Rectal smooth muscle tissue (tissue), 1 donor: ENCODE measurements at regions not wholly inside any gene's neighbourhood (a gene's known extent, or its start where the extent isn't known, plus 50 kb on each side); places are given as distances from the start of the nearest gene placed in this dataset.

Source experiments
- H3K27ac ChIP-seq: one replicate; pipeline ENCODE4 v1.7.0; 2013; ENCODE audit warnings: low read depth, low read length, inconsistent platforms
- H3K27me3 ChIP-seq: one replicate; pipeline ENCODE4 v1.7.0; 2013; ENCODE audit warnings: low read length; ENCODE audit not compliant: control insufficient read depth, insufficient read depth
- H3K36me3 ChIP-seq: one replicate; pipeline ENCODE4 v1.7.0; 2013; ENCODE audit warnings: low read length; ENCODE audit not compliant: control insufficient read depth, insufficient read depth
- H3K4me1 ChIP-seq: one replicate; pipeline ENCODE4 v1.7.0; 2013; ENCODE audit warnings: low read length; ENCODE audit not compliant: control insufficient read depth, insufficient read depth
- H3K4me3 ChIP-seq: one replicate; pipeline ENCODE4 v1.7.0; 2013; ENCODE audit warnings: low read length
- H3K9ac ChIP-seq: one replicate; pipeline ENCODE4 v1.7.0; 2013; ENCODE audit warnings: low read length

GRCh38 chr20:24283186-24283585 is 186.2 kb upstream of the SYNDIG1 start:
- Histone ChIP-seq H3K27me3 (no peaks in the 10 kb centered on the region), H3K4me1 (no peaks in the 10 kb centered on the region), H3K27ac (no peak overlapping the region), H3K4me3 (no peak overlapping the region), H3K36me3 (no peaks in the 10 kb centered on the region), H3K9ac (no peak overlapping the region)

GRCh38 chr20:24277196-24277595 is 192.2 kb upstream of the SYNDIG1 start:
- H3K9ac ChIP-seq: no peak overlapping the region
- no peak overlapping the region for H3K4me3 ChIP-seq
- no peak overlapping the region for H3K27ac ChIP-seq
- H3K4me1 ChIP-seq: no peaks in the 10 kb centered on the region
- H3K27me3 ChIP-seq: no peaks in the 10 kb centered on the region
- H3K36me3 ChIP-seq: no peaks in the 10 kb centered on the region

- H3K4me3 ChIP-seq: no peak overlapping the region
- H3K9ac ChIP-seq: no peak overlapping the region
- H3K36me3 ChIP-seq: no peaks in the 10 kb centered on the region
- no peak overlapping the region for H3K27ac ChIP-seq
- no peaks in the 10 kb centered on the region for H3K4me1 ChIP-seq
- no peaks in the 10 kb centered on the region for H3K27me3 ChIP-seq
Measured at GRCh38 chr20:24275946-24276705, 193.3 kb upstream of the SYNDIG1 start.

GRCh38 chr20:24273251-24273650 is 196.2 kb upstream of the SYNDIG1 start:
- H3K4me3 ChIP-seq: no peak overlapping the region
- no peak overlapping the region for H3K9ac ChIP-seq
- H3K27me3 ChIP-seq: no peaks in the 10 kb centered on the region
- H3K36me3 ChIP-seq: no peaks in the 10 kb centered on the region
- H3K4me1 ChIP-seq: no peaks in the 10 kb centered on the region
- H3K27ac ChIP-seq: no peak overlapping the region

- H3K4me1 ChIP-seq: peaks cover 5% of the 10 kb centered on the region
- no peak overlapping the region for H3K27ac ChIP-seq
- H3K4me3 ChIP-seq: no peak overlapping the region
- H3K27me3 ChIP-seq: no peaks in the 10 kb centered on the region
- no peaks in the 10 kb centered on the region for H3K36me3 ChIP-seq
- no peak overlapping the region for H3K9ac ChIP-seq
Measured at GRCh38 chr20:24261351-24261750, 208.1 kb upstream of the SYNDIG1 start.

- H3K27me3 ChIP-seq: no peaks in the 10 kb centered on the region
- H3K36me3 ChIP-seq: no peaks in the 10 kb centered on the region
- H3K4me3 ChIP-seq: no peak overlapping the region
- H3K9ac ChIP-seq: no peak overlapping the region
- peaks cover 5% of the 10 kb centered on the region for H3K4me1 ChIP-seq
- no peak overlapping the region for H3K27ac ChIP-seq
Measured at GRCh38 chr20:24257171-24257570, 212.3 kb upstream of the SYNDIG1 start.

- Histone ChIP-seq H3K27ac (no peak overlapping the region), H3K27me3 (no peaks in the 10 kb centered on the region), H3K4me1 (peaks cover 4% of the 10 kb centered on the region), H3K4me3 (no peak overlapping the region), H3K36me3 (no peaks in the 10 kb centered on the region), H3K9ac (no peak overlapping the region)
Measured at GRCh38 chr20:24256307-24256706, 213.1 kb upstream of the SYNDIG1 start.

GRCh38 chr20:24254480-24254879 is 214.9 kb upstream of the SYNDIG1 start:
- H3K4me1 ChIP-seq: no peaks in the 10 kb centered on the region
- H3K4me3 ChIP-seq: no peak overlapping the region
- no peak overlapping the region for H3K9ac ChIP-seq
- H3K36me3 ChIP-seq: no peaks in the 10 kb centered on the region
- H3K27me3 ChIP-seq: no peaks in the 10 kb centered on the region
- H3K27ac ChIP-seq: no peak overlapping the region

- Histone ChIP-seq H3K36me3 (no peaks in the 10 kb centered on the region), H3K4me1 (no peaks in the 10 kb centered on the region), H3K4me3 (no peak overlapping the region), H3K27ac (no peak overlapping the region), H3K9ac (no peak overlapping the region), H3K27me3 (no peaks in the 10 kb centered on the region)
Measured at GRCh38 chr20:24253321-24253720, 216.1 kb upstream of the SYNDIG1 start.

GRCh38 chr20:24245094-24245493 is 224.3 kb upstream of the SYNDIG1 start:
- no peaks in the 10 kb centered on the region for H3K27me3 ChIP-seq
- no peak overlapping the region for H3K4me3 ChIP-seq
- H3K27ac ChIP-seq: no peak overlapping the region
- no peaks in the 10 kb centered on the region for H3K4me1 ChIP-seq
- H3K9ac ChIP-seq: no peak overlapping the region
- H3K36me3 ChIP-seq: no peaks in the 10 kb centered on the region

- no peak overlapping the region for H3K9ac ChIP-seq
- H3K27me3 ChIP-seq: no peaks in the 10 kb centered on the region
- no peaks in the 10 kb centered on the region for H3K4me1 ChIP-seq
- no peak overlapping the region for H3K27ac ChIP-seq
- no peaks in the 10 kb centered on the region for H3K36me3 ChIP-seq
- H3K4me3 ChIP-seq: no peak overlapping the region
Measured at GRCh38 chr20:24242763-24243162, 226.7 kb upstream of the SYNDIG1 start.

GRCh38 chr20:24241466-24241865 is 228.0 kb upstream of the SYNDIG1 start:
- H3K4me1 ChIP-seq: no peaks in the 10 kb centered on the region
- H3K36me3 ChIP-seq: no peaks in the 10 kb centered on the region
- H3K27ac ChIP-seq: no peak overlapping the region
- H3K27me3 ChIP-seq: no peaks in the 10 kb centered on the region
- no peak overlapping the region for H3K4me3 ChIP-seq
- H3K9ac ChIP-seq: no peak overlapping the region

- Histone ChIP-seq H3K9ac (no peak overlapping the region), H3K4me1 (no peaks in the 10 kb centered on the region), H3K27me3 (no peaks in the 10 kb centered on the region), H3K36me3 (no peaks in the 10 kb centered on the region), H3K4me3 (no peak overlapping the region), H3K27ac (no peak overlapping the region)
Measured at GRCh38 chr20:24236963-24237362, 232.5 kb upstream of the SYNDIG1 start.
